Activated naive CD8-positive, alpha-beta T cell (primary cell): ENCODE measurements at regions not wholly inside any gene's neighbourhood (a gene's known extent, or its start where the extent isn't known, plus 50 kb on each side); places are given as distances from the start of the nearest gene placed in this dataset.

Experiments used
- H3K27ac Mint-ChIP-seq: one replicate; pipeline ENCODE4 v1.8.0; 2021; ENCODE audit warnings: mixed read lengths
- H3K27me3 Mint-ChIP-seq: one replicate; pipeline ENCODE4 v1.8.0; 2021; ENCODE audit warnings: mixed read lengths
- H3K36me3 Mint-ChIP-seq: one replicate; pipeline ENCODE4 v1.8.0; 2021; ENCODE audit warnings: mixed read lengths
- H3K4me1 Mint-ChIP-seq: one replicate; pipeline ENCODE4 v1.8.0; 2021; ENCODE audit warnings: low read depth, mixed read lengths
- H3K4me3 Mint-ChIP-seq: one replicate; pipeline ENCODE4 v1.8.0; 2021; ENCODE audit warnings: mild to moderate bottlenecking, mixed read lengths
- H3K9me3 Mint-ChIP-seq: one replicate; pipeline ENCODE4 v1.8.0; 2021; ENCODE audit warnings: low read depth, mixed read lengths

DNA sequence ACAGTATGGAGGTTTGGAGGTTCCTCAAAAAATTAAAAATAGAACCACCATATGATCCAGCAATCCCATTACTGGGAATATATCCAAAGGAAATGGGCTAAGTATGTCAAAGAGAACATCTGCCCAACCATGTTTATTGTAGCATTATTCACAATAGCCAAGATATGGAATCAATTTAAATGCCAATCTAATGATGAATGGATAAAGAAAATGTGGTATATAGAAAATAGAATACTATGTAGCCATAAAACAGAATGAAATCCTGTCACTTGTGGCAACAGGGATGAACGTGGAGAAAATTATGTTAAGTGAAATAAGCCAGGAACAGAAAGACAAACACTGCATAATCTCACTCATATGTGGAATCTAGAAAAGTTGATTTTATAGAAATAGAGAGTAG is 201.7 kb upstream of the AJAP1 start:
- H3K4me3 Mint-ChIP-seq, result no peak overlapping the region
- no peak overlapping the region for H3K27ac Mint-ChIP-seq
- H3K4me1 Mint-ChIP-seq, result no peaks in the 10 kb centered on the region
- H3K27me3 Mint-ChIP-seq, result peaks cover 2% of the 10 kb centered on the region
- H3K36me3 Mint-ChIP-seq, result no peaks in the 10 kb centered on the region
- H3K9me3 Mint-ChIP-seq, result no peaks in the 10 kb centered on the region

DNA sequence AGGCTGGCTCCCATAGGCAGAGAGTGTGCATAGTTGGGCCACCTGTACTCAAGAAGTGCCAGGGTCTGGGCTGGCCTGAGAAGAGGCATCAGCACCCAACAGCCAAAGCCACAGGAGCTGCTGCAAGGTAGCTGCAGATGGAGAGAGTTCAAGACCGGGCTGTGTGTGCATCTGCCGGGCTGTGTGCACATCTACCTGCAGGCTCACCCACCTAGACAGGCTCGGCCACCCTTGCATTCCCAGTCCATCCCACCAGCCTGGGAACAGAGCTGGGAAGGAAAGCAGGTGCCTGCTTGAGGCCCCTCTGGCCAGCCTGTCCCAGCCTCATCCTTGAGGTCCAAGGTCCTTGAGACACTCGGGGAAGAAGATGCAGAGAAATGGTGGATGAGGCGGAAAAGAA is 194.4 kb upstream of the AJAP1 start:
- H3K4me3 Mint-ChIP-seq, result no peak overlapping the region
- H3K9me3 Mint-ChIP-seq, result no peaks in the 10 kb centered on the region
- H3K27me3 Mint-ChIP-seq, result no peaks in the 10 kb centered on the region
- H3K4me1 Mint-ChIP-seq, result no peaks in the 10 kb centered on the region
- H3K27ac Mint-ChIP-seq, result no peak overlapping the region
- no peaks in the 10 kb centered on the region for H3K36me3 Mint-ChIP-seq

DNA sequence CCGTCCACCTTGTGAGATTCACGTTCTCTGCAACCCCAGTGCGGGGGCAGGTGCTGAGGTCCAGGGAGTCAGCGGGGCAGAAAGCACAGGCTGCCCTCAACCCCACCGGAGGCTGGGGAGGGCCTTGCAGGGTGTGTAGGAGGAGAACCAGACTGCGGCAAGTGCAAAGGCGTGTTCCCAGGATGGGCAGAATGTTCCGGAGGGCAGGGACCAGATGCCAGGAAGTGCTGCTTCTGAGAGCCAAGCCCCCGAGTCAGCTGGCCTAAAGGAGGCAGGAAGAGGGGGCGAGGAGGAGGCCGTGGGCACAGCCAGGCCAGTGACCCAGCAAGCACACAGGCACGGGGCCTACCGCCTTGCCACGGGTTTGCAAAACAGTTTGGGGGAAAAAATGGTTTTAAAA is 193.8 kb upstream of the AJAP1 start:
- Mint-ChIP-seq H3K4me1 (no peaks in the 10 kb centered on the region), H3K4me3 (no peak overlapping the region), H3K9me3 (no peaks in the 10 kb centered on the region), H3K36me3 (no peaks in the 10 kb centered on the region), H3K27me3 (no peaks in the 10 kb centered on the region), H3K27ac (no peak overlapping the region)

DNA sequence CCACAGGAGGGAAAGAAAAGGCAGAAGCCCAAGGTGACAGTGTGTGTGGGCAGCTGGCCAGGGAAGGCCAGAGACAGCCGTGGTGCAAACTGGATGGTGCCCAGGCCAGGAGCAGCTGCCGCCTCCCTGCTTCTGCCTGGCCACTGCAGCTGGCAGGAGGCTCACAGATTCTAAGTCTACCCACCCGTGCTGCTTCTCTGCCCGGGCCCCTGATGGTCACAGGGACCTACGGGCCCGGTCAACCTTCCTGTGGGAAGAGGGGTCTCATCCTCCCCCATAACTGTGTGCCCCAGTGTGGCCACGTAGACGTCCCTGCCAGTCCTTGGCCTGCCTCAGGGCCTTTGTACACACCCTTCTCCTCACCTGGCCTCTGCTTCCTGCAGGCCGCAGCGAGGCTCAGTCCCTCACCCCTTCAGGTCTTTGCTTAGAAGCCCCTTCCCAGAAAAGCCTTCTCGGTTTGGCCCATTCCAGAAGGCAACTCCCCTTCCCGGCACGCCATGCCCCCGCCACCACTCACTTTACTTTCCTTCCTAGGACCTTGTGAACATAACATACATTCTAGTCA is 192.6 kb upstream of the AJAP1 start:
- Mint-ChIP-seq H3K9me3 (no peaks in the 10 kb centered on the region), H3K4me3 (no peak overlapping the region), H3K36me3 (no peaks in the 10 kb centered on the region), H3K27ac (no peak overlapping the region), H3K27me3 (no peaks in the 10 kb centered on the region), H3K4me1 (no peaks in the 10 kb centered on the region)

DNA sequence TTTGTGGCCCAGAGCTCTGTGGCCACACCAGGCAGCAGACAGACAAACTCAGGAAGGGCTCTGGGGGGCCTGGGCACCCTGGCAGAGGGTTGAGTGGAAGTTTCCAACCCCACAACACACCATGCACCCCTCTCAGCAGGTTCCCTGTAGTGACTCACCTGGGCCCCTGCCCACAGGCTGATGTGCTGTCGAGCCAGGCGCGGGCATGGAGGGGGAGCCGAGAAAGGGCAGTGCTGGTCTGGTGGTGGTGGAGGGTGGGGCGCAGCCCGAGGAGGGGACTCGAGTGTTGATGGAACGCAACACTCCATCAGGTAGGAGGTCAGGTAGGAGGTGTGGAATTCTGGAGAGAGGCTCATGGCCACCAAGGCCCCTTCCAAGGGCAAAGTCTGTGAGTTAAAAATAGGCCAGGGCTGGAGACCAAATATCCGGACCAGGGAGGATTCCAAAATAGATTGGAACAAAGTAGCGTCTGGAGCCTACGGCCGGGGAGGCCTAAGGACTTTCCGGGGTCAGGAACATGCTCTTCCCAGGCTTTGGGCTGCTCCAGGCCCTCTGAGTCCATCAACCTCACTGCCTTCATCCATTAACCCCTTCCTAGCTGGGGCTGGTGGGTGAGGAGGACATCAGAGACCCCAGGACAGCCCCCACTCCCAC is 191.5 kb upstream of the AJAP1 start:
- Mint-ChIP-seq H3K27me3 (no peaks in the 10 kb centered on the region), H3K27ac (no peak overlapping the region), H3K36me3 (no peaks in the 10 kb centered on the region), H3K4me1 (no peaks in the 10 kb centered on the region), H3K4me3 (no peak overlapping the region), H3K9me3 (no peaks in the 10 kb centered on the region)

DNA sequence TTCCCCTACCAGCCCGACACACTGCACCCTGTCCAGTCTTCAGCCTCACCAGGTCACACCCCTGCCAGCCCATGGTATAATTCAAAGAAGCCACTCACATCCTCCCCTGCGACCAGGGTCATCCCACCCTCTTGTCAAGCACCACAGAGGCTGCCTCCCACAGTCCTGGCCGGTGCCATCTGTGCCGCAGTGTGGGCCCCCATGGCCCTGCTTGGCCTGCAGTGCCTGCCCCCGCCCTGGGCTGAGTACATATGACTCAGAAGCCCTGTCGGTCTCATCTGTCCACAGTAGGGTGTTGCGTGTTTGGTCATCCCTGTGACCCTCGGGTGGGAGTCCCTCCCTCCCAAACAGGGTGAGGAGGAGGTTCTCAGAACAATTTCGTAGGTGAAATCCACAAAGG is 190.8 kb upstream of the AJAP1 start:
- H3K4me1 Mint-ChIP-seq, result no peaks in the 10 kb centered on the region

DNA sequence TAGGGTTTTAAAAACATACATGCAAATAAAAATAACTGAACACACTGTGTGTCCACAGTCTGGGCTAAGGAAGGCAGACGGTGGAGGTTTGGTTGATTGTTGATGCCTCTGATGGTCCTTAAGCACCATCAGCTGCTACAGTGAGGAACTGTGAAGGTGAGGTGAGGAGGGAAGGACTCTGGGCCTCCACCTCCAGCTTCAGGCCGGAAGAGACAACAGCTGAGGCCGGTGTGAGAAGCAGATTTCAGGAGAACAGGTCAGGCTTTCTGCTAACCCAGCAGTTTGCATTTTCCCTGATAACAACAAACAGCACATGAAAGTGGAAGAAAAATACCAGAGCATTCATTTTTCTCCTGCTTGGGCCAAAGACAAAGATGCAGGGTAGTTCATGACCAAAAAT is 189.9 kb upstream of the AJAP1 start:
- H3K4me3 Mint-ChIP-seq, result no peak overlapping the region
- no peak overlapping the region for H3K27ac Mint-ChIP-seq
- H3K36me3 Mint-ChIP-seq, result no peaks in the 10 kb centered on the region
- H3K9me3 Mint-ChIP-seq, result no peaks in the 10 kb centered on the region
- H3K27me3 Mint-ChIP-seq, result no peaks in the 10 kb centered on the region
- H3K4me1 Mint-ChIP-seq, result no peaks in the 10 kb centered on the region

More for the DNA sequence above, 190.8 kb upstream of the AJAP1 start:
- no peaks in the 10 kb centered on the region for H3K9me3 Mint-ChIP-seq
- no peaks in the 10 kb centered on the region for H3K36me3 Mint-ChIP-seq
- no peak overlapping the region for H3K4me3 Mint-ChIP-seq
- H3K27ac Mint-ChIP-seq, result no peak overlapping the region
- no peaks in the 10 kb centered on the region for H3K27me3 Mint-ChIP-seq

DNA sequence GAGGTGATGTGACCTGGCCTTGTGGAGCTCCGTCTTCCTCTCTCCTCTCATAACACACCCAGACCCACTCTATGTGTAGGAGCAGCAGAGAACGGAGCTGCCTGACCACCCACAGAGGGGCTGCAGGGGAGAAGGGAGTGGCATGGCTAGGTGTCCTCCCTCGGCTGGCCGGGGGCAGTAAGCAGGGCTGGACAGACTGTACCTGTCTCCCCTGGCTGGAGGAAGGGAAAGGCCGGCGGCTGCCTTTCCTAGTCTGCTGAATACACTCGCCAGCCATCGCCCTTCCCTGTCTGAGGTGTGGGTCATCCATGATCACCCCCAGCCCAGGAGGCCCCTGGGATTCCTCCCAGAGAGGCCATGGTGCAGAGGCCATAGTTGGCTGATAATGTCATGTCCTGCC is 187.2 kb upstream of the AJAP1 start:
- Mint-ChIP-seq H3K27me3 (no peaks in the 10 kb centered on the region), H3K9me3 (no peaks in the 10 kb centered on the region), H3K4me1 (no peaks in the 10 kb centered on the region), H3K36me3 (no peaks in the 10 kb centered on the region), H3K4me3 (no peak overlapping the region), H3K27ac (no peak overlapping the region)

DNA sequence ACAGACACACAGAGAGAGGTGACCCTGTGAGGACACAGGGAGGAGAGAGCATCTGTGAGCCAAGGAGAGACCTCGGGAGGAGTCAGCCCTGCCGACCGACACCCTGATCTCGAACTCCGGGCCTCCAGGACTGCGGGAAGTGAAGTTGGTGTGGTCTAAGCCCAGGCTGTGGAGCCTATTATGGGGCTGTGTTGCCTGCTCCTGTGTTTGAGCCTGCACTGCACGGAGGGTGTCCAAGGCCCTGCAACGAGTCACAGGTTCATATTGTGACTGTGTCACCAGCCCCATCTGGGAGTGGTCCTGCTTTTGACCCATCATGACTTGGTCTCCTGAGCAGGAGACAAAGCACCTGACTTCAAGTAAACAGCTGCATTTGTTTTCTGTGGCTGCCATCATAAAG is 186.0 kb upstream of the AJAP1 start:
- no peaks in the 10 kb centered on the region for H3K9me3 Mint-ChIP-seq
- no peaks in the 10 kb centered on the region for H3K4me1 Mint-ChIP-seq
- H3K36me3 Mint-ChIP-seq, result no peaks in the 10 kb centered on the region
- no peak overlapping the region for H3K4me3 Mint-ChIP-seq
- H3K27me3 Mint-ChIP-seq, result no peaks in the 10 kb centered on the region
- no peak overlapping the region for H3K27ac Mint-ChIP-seq

DNA sequence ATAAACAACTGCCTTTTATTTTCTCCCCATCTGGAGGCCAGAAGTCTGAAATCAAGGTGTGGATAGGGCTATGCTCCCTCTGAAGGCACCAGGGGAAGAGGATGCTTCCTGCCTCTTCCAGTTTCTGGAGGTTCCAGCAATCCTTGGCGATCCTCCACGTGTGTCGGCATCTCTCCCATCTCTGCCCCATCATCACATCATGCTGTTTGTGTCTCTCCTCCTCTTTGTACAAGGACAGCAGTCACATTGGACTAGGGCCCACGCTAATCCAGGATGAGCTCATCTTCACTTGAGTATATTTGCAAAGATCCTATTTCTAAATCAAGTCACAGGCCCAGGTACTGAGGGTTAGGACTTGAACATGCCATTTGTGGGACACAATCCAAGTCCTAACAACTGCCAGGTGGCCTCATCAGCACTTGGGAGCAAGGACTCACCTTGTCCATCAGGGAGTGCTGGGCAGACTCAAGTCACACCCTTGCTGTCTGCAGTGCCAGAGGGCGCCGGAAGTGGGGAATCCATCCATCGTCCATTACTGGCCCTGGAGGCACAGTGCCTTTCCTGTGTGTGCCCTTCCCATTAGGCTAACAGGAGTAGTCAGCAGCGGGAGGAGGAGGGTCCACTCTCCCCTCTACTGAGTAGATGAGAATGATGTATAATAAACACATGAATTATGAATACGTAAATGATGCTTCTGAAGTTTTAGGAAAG is 185.4 kb upstream of the AJAP1 start:
- H3K36me3 Mint-ChIP-seq, result no peaks in the 10 kb centered on the region
- no peaks in the 10 kb centered on the region for H3K27me3 Mint-ChIP-seq
- no peaks in the 10 kb centered on the region for H3K9me3 Mint-ChIP-seq
- H3K4me3 Mint-ChIP-seq, result no peak overlapping the region
- no peaks in the 10 kb centered on the region for H3K4me1 Mint-ChIP-seq
- no peak overlapping the region for H3K27ac Mint-ChIP-seq

DNA sequence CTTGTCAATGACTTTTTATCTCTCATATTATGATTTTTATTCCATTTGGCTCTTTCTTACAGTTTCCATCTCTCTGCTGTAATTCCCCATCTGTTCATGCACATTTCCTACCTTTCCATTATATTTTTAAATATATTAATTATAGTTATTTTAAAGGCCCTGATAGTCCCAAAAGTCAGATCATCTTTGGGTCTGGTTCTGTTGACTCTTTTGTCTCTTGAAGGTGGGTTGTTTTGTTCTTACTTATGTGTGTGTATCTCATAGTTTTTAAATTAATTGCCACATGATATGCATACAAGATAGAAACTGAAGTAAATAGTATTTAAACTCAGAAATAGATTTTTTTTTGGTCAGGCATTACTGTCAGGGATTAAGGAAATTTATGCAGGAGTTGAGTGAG is 178.0 kb upstream of the AJAP1 start:
- Mint-ChIP-seq H3K4me3 (no peak overlapping the region), H3K36me3 (no peaks in the 10 kb centered on the region)

DNA sequence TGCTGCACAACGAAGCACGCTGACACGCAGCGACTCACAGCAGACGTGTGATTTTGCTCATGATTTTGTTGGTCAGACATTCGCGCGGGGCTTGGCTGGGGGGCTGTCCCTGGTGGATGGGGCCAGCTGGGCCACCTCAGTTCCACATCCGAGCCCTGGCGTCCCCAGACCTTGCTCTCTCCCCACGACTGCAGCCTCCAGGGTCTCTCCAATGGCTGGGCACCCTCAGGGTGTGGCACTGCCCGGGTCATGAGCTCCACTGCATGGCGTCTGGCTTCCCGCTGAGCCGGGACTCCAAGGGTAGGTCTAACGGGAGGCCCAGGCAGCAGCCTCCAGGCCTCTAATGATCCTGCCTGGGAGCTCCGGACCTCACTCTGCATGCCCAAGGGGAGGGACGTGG is 173.0 kb upstream of the AJAP1 start:
- no peaks in the 10 kb centered on the region for H3K9me3 Mint-ChIP-seq
- H3K4me1 Mint-ChIP-seq, result no peaks in the 10 kb centered on the region
- peaks cover 2% of the 10 kb centered on the region for H3K27me3 Mint-ChIP-seq
- no peak overlapping the region for H3K27ac Mint-ChIP-seq
- H3K4me3 Mint-ChIP-seq, result no peak overlapping the region
- no peaks in the 10 kb centered on the region for H3K36me3 Mint-ChIP-seq

More for the DNA sequence above, 178.0 kb upstream of the AJAP1 start:
- H3K27ac Mint-ChIP-seq, result no peak overlapping the region
- no peaks in the 10 kb centered on the region for H3K9me3 Mint-ChIP-seq
- H3K27me3 Mint-ChIP-seq, result peaks cover 2% of the 10 kb centered on the region
- H3K4me1 Mint-ChIP-seq, result no peaks in the 10 kb centered on the region

DNA sequence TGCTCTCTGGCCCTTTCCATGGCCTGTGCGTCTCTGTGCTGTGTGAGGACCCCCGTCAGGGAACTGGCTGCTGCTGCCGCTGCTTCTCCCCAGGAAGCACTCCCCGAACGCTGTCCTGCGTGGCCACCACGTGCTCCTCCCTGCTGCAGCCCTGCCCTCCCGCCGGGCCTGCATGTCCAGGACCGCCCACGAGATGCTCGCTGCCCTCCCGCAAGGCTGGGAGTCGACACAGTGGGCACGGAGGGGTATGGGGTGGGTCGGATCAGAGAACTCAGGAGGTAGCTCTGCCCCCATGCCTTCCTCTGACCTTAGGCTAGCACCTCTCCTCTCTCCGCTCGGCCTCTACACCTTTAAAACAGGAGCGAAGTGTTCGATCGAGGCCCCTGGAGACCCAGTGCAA is 171.9 kb upstream of the AJAP1 start:
- no peaks in the 10 kb centered on the region for H3K4me1 Mint-ChIP-seq
- H3K4me3 Mint-ChIP-seq, result no peak overlapping the region
- no peaks in the 10 kb centered on the region for H3K36me3 Mint-ChIP-seq
- peaks cover 2% of the 10 kb centered on the region for H3K27me3 Mint-ChIP-seq
- H3K9me3 Mint-ChIP-seq, result no peaks in the 10 kb centered on the region
- H3K27ac Mint-ChIP-seq, result no peak overlapping the region

DNA sequence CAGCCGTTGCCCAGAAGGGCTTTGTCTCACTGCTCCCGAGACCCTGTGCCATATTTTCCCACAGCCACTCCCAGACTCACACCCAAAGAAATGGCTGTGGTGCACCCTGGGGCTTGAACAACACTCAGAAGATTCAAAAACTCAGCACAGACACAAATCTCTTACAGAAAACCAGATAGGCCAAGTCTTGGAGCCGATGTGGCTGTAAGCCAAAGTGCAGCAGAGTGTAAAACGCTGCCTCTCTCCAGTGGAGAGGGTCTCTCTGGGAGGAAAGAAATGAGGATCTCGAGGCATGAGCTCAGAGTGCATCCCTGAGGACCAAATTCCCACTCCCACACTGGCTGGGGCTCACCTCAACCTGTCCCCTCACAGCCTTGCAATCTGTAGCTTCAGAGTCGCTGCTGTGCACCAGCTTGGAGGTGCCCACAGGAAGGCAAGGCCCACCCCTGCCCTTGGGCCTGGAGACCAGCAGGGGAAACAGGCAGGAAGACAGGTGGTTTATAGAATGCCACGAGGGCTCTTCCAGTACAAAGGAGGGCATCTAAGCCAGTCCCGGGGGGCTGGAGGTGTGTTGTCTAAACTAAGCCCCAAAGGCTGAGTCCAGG is 171.3 kb upstream of the AJAP1 start:
- H3K27ac Mint-ChIP-seq, result no peak overlapping the region
- no peaks in the 10 kb centered on the region for H3K4me1 Mint-ChIP-seq
- H3K9me3 Mint-ChIP-seq, result no peaks in the 10 kb centered on the region
- no peaks in the 10 kb centered on the region for H3K36me3 Mint-ChIP-seq
- peaks cover 2% of the 10 kb centered on the region for H3K27me3 Mint-ChIP-seq
- no peak overlapping the region for H3K4me3 Mint-ChIP-seq

DNA sequence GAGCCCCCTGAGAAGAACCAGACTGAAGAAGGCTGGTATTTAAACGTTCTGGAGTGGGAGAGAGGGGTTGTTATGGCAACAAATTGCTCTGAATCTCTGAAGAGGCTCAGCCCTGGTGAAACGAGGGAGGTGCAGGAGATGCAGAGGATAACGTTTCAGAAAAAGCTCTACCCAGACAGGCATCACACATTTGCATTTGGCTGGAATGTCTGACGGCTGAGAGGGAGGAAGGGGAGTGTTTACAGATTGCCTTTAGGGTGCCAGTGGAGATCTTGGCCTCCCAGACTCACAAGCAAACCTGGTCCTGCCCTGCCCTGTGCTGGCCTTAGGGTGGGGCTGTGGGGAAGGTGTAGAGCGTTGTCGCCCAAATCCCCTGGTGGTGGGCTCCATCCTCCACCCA is 169.0 kb upstream of the AJAP1 start:
- Mint-ChIP-seq H3K4me1 (no peaks in the 10 kb centered on the region), H3K9me3 (no peaks in the 10 kb centered on the region), H3K36me3 (no peaks in the 10 kb centered on the region), H3K27ac (no peak overlapping the region), H3K27me3 (no peaks in the 10 kb centered on the region), H3K4me3 (no peak overlapping the region)
